HG02763 (cell line): ENCODE measurements at regions not wholly inside any gene's neighbourhood (a gene's known extent, or its start where the extent isn't known, plus 50 kb on each side); places are given as distances from the start of the nearest gene placed in this dataset.

Source experiments
- ATAC-seq: cut with Tn5 transposase; IDR thresholded peaks from one replicate; pipeline ENCODE4 v1.9.1; 2021; ENCODE audit warnings: mild to moderate bottlenecking, moderate library complexity; ENCODE audit not compliant: unreplicated experiment

GRCh38 chr7:35355199-35355598 is 101.3 kb upstream of the TBX20 start:
- ATAC-seq: no peak

GRCh38 chr7:35353481-35353880 is 99.6 kb upstream of the TBX20 start:
- ATAC-seq: no peak

- ATAC-seq: no peak
Measured at GRCh38 chr7:35351466-35351865, 97.6 kb upstream of the TBX20 start.

- ATAC-seq: no peak
Measured at GRCh38 chr7:35348611-35349400, 94.9 kb upstream of the TBX20 start.

- ATAC-seq: no peak
Measured at GRCh38 chr7:35342786-35343185, 88.9 kb upstream of the TBX20 start.

- ATAC-seq: no peak
Measured at GRCh38 chr7:35339811-35340210, 85.9 kb upstream of the TBX20 start.

- ATAC-seq: no peak
Measured at GRCh38 chr7:35336444-35336843, 82.5 kb upstream of the TBX20 start.

GRCh38 chr7:35334506-35334905 is 80.6 kb upstream of the TBX20 start:
- no peak for ATAC-seq

- no peak for ATAC-seq
Measured at GRCh38 chr7:35333265-35333664, 79.4 kb upstream of the TBX20 start.

- no peak for ATAC-seq
Measured at GRCh38 chr7:35331730-35332678, 78.1 kb upstream of the TBX20 start.

GRCh38 chr7:35329026-35329425 is 75.1 kb upstream of the TBX20 start:
- no peak for ATAC-seq

- ATAC-seq: no peak
Measured at GRCh38 chr7:35319606-35320005, 65.7 kb upstream of the TBX20 start.

- ATAC-seq: no peak
Measured at GRCh38 chr7:35316549-35316948, 62.6 kb upstream of the TBX20 start.

- no peak for ATAC-seq
Measured at GRCh38 chr7:35315517-35315916, 61.6 kb upstream of the TBX20 start.

- no peak for ATAC-seq
Measured at GRCh38 chr7:35314354-35314753, 60.5 kb upstream of the TBX20 start.

- no peak for ATAC-seq
Measured at GRCh38 chr7:35313575-35313974, 59.7 kb upstream of the TBX20 start.
